Activated CD4-positive, alpha-beta memory T cell treated with anti-CD3 and anti-CD28 coated beads for 36 hours (primary cell): ENCODE measurements at regions not wholly inside any gene's neighbourhood (a gene's known extent, or its start where the extent isn't known, plus 50 kb on each side); places are given as distances from the start of the nearest gene placed in this dataset.
"Not testable (repeated sequence)": the region's sequence is repeated elsewhere in the genome, so short reads cannot be mapped to it uniquely, and the experiment has no call there.

Experiments used
- CTCF ChIA-PET: fragments of 350-600 bp; sonication (Branson Sonifier 250); formaldehyde crosslinking; loops from one replicate; lab custom pipeline; 2021; ENCODE audit warnings: antibody characterized with exemption, inconsistent platforms; lab: Charles Lee
- POLR2A ChIA-PET: fragments of 350-600 bp; sonication (Branson Sonifier 250); formaldehyde crosslinking; loops from one replicate; lab custom pipeline; 2021; ENCODE audit warnings: antibody characterized with exemption; lab: Charles Lee
- DNase-seq: peaks from one replicate; pipeline ENCODE4 v3.0.0-alpha.2; 2020
- H3K27ac Mint-ChIP-seq: one replicate; pipeline ENCODE4 v1.8.0; 2021; ENCODE audit warnings: mixed read lengths
- H3K27me3 Mint-ChIP-seq: one replicate; pipeline ENCODE4 v1.8.0; 2021; ENCODE audit warnings: mixed read lengths
- H3K36me3 Mint-ChIP-seq: one replicate; pipeline ENCODE4 v1.8.0; 2021; ENCODE audit warnings: mixed read lengths
- H3K4me1 Mint-ChIP-seq: one replicate; pipeline ENCODE4 v1.8.0; 2021; ENCODE audit warnings: low read depth, mixed read lengths
- H3K4me3 Mint-ChIP-seq: one replicate; pipeline ENCODE4 v1.8.0; 2021; ENCODE audit warnings: mild to moderate bottlenecking, mixed read lengths
- H3K9me3 Mint-ChIP-seq: one replicate; pipeline ENCODE4 v1.8.0; 2021; ENCODE audit warnings: mixed read lengths
- intact Hi-C: fragments of 100-400 bp; cut with micrococcal nuclease; formaldehyde crosslinking; loops from one replicate; pipeline ENCODE4 v1.15.1; 2023

DNA sequence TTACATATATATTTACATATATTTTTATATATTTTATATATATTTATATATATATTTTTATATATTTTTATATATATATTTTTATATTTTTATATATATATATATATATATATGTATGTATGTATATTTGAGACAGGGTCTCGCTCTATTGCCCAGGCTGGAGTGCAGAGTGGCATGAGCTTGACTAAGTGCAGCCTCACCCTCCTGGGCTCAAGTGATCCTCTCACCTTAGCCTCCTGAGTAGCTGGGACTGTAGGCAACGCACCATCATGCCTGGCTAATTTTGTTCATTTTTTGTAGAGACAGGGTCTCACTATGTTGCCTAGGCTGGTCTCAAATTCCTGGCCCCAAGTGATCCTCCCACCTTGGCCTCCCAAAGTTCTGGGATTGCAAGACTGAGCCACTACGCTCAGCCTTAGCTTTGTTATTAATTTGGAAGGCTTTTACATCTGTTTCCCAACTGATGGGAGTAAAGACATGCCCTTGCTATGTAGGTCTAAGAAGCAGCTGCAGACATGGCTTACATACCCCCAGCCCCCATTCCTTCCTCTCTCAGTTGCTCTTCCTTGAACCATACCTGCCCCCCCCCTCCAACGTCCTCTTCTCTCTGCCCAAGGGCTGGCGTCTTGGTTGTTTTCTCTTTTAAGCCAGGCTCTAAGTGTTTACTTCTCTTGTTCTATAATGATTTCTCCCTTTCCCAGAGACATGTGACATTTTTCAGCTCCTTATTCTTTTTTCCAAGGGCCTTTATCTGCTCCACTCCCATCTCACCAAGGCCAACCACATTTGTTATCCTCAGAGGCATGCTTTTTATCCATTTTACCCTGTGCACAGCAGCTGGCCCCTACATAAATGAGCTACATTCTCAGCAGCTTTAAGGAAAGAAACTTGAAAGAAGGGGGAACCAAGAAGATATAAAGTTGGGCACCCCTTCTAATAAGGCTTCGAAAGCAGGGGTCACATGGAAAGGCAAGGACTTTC lies 64.2 kb upstream of the ATF7IP2 start:
- H3K4me3 Mint-ChIP-seq, result no peak overlapping the region
- H3K27ac Mint-ChIP-seq, result no peak overlapping the region
- POLR2A ChIA-PET, result interaction anchor here (0.6 kb wide), 1 partner anchor 423 kb away, joined by 3 read pairs; no protein-coding TSS in a partner anchor
- CTCF ChIA-PET, result interaction anchor here (1.0 to 1.9 kb wide), 2 partner anchors 76 to 188 kb away, joined by 4 to 5 read pairs; no protein-coding TSS in a partner anchor
- H3K36me3 Mint-ChIP-seq, result no peaks in the 10 kb centered on the region
- peaks cover 19% of the 10 kb centered on the region for H3K9me3 Mint-ChIP-seq
- intact Hi-C loops, result no loop called here
- DNase-seq, result no peak
- H3K4me1 Mint-ChIP-seq, result peaks cover 5% of the 10 kb centered on the region
- no peaks in the 10 kb centered on the region for H3K27me3 Mint-ChIP-seq

DNA sequence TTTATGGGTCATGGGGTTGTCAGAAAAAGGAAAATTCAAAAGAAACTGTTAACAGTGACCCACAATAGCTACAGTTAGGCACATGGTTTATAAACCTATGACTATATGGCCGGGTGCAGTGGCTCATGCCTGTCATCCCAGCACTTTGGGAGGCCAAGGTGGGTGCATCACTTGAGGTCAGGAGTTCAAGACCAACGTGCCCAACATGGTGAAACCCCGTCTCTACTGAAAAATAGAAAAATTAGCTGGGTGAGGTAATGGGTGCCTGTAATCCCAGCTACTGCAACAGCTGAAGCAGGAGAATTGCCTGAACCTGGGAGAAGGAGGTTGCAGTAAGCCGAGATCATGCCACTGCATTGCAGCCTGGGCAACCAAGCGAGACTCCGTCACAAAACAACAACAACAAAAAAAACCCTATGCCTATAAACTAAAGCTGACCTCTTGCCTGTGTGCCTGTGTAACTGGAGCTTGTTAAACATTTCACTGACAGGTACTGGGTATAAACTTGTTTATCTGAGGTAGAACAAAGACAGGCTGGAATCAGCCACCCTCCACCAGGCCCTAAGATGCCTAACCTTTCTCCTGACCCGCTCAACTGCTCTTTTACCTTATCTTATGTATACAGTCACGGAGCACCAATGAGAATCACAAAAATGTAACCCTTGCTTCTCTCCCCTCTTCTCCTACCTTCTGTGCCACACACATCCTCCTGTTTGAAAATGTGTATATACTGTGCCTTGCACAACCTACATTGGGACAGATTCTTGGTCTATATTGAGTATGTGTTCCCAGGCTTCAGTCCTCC lies 62.9 kb upstream of the ATF7IP2 start:
- no peak for DNase-seq
- Mint-ChIP-seq H3K36me3 (peaks cover 4% of the 10 kb centered on the region), H3K4me3 (no peak overlapping the region), H3K27me3 (no peaks in the 10 kb centered on the region), H3K27ac (no peak overlapping the region), H3K4me1 (peaks cover 5% of the 10 kb centered on the region), H3K9me3 (peaks cover 23% of the 10 kb centered on the region)
- CTCF ChIA-PET, result interaction anchor here (1.0 to 1.9 kb wide), 2 partner anchors 75 to 187 kb away, joined by 4 to 5 read pairs; no protein-coding TSS in a partner anchor
- intact Hi-C loops, result no loop called here
- POLR2A ChIA-PET, result no interaction called here

DNA sequence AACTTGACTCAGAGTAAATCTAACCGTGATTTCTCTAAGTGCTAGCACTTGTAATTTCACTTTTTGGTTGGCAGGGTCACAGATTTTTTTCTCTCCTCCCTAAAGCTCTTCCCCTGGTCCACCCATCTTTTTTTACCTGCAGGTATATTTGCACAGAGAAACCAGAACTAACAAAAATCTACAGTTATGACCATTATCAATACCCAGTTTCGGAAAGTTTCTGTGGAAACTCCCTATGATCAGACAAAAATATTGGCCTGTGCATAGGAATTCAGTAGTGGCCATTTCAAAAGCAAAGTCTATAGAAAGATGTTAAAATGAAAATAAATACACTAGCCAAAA lies 62.4 kb upstream of the ATF7IP2 start:
- no peaks in the 10 kb centered on the region for H3K27me3 Mint-ChIP-seq
- H3K36me3 Mint-ChIP-seq, result peaks cover 6% of the 10 kb centered on the region
- H3K4me1 Mint-ChIP-seq, result peaks cover 7% of the 10 kb centered on the region
- no peak for DNase-seq
- H3K27ac Mint-ChIP-seq, result no peak overlapping the region
- ChIA-PET POLR2A (no interaction called here), CTCF (interaction anchor here (1.9 kb wide), 1 partner anchor 186 kb away, joined by 5 read pairs; no protein-coding TSS in a partner anchor)
- H3K9me3 Mint-ChIP-seq, result peaks cover 25% of the 10 kb centered on the region
- no peak overlapping the region for H3K4me3 Mint-ChIP-seq
- intact Hi-C loops, result no loop called here

DNA sequence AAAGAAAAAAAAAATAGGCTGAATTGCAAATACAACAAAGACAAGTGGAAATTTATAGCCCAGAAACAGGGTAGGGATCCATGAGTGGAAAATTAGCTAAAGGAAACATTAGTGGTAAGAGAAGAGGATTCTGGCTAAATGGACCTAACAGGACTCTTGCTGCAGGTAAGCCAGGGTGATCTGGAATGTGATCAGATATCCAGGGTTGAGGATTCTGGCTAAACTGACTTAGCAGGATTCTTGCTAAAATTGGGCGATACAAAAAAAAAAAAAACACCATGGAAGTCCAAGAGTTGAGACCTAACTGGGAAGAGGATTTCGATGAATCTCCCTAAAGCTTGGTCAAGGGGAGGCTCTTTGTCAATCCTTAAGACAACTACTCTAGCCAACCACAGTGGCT lies 61.7 kb upstream of the ATF7IP2 start:
- H3K27me3 Mint-ChIP-seq, result no peaks in the 10 kb centered on the region
- no peak for DNase-seq
- peaks cover 6% of the 10 kb centered on the region for H3K36me3 Mint-ChIP-seq
- ChIA-PET POLR2A (no interaction called here), CTCF (no interaction called here)
- intact Hi-C loops, result no loop called here
- peaks cover 25% of the 10 kb centered on the region for H3K9me3 Mint-ChIP-seq
- peaks cover 4% of the 10 kb centered on the region for H3K4me1 Mint-ChIP-seq
- no peak overlapping the region for H3K4me3 Mint-ChIP-seq
- no peak overlapping the region for H3K27ac Mint-ChIP-seq

DNA sequence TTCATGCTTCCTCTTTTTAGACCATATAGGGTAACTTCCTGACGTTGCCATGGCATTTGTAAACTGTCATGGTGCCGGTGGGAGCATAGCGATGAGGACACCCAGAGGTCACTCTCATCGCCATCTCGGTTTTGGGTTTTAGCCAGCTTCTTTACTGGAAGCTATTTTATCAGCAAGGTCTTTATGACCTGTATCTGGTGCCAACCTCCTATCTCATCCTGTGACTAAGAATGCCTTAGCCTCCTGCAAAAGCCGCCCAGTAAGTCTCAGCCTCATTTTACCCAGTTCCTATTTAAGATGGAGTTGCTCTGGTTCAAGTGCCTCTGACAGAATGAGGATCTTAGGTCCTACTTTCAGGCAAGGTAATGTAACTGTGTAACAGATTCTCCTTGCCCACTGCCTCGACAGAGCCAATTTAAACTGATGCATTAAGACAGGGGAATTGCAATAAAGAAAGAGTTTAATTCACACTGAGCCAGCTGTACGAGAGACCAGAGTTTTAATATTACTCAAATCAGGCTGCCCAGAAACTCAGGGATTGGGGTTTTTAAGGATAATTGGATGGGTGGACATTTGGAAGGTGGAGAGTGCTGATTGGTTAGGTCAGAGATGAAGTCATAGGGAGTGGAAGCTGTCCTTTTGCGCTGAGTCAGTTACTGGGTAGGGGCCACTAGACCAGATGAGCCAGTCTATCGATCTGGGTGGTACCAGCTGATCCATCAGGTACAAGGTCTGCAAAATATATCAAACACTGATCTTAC lies 59.9 kb upstream of the ATF7IP2 start:
- no peak overlapping the region for H3K4me3 Mint-ChIP-seq
- H3K9me3 Mint-ChIP-seq, result peaks cover 25% of the 10 kb centered on the region
- peaks cover 13% of the 10 kb centered on the region for H3K4me1 Mint-ChIP-seq
- H3K27me3 Mint-ChIP-seq, result no peaks in the 10 kb centered on the region
- intact Hi-C loops, result loop anchor here (5.0 kb wide), 1 partner anchor 166 kb away; no protein-coding TSS in a partner anchor
- POLR2A ChIA-PET, result interaction anchor here (1.0 kb wide), 1 partner anchor 12 kb away, joined by 3 read pairs; no protein-coding TSS in a partner anchor
- H3K27ac Mint-ChIP-seq, result no peak overlapping the region
- no peak for DNase-seq
- peaks cover 6% of the 10 kb centered on the region for H3K36me3 Mint-ChIP-seq
- CTCF ChIA-PET, result no interaction called here

DNA sequence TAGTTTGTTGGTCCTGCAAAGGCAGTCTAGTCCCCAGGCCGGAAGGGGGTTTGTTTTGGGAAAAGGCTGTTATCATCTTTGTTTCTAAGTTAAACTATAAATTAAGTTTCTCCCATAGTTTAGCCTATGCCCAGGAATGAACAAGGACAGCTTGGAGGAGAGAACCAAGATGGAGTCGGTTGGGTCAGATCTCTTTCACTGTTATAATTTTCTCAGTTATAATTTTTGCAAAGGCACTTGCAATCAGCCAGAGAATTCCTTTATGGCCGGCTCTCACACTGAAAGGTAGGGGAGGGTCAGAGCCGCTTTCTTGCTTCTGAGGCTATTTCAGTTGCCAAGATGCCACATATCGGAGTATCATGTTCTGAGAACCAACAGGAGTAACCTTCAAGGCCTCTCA lies 59.2 kb upstream of the ATF7IP2 start:
- no peak overlapping the region for H3K27ac Mint-ChIP-seq
- H3K4me1 Mint-ChIP-seq, result peaks cover 15% of the 10 kb centered on the region
- peaks cover 6% of the 10 kb centered on the region for H3K36me3 Mint-ChIP-seq
- H3K27me3 Mint-ChIP-seq, result no peaks in the 10 kb centered on the region
- intact Hi-C loops, result loop anchor here (5.0 kb wide), 1 partner anchor 166 kb away; no protein-coding TSS in a partner anchor
- H3K4me3 Mint-ChIP-seq, result no peak overlapping the region
- DNase-seq, result no peak
- ChIA-PET CTCF (no interaction called here), POLR2A (no interaction called here)
- peaks cover 25% of the 10 kb centered on the region for H3K9me3 Mint-ChIP-seq

DNA sequence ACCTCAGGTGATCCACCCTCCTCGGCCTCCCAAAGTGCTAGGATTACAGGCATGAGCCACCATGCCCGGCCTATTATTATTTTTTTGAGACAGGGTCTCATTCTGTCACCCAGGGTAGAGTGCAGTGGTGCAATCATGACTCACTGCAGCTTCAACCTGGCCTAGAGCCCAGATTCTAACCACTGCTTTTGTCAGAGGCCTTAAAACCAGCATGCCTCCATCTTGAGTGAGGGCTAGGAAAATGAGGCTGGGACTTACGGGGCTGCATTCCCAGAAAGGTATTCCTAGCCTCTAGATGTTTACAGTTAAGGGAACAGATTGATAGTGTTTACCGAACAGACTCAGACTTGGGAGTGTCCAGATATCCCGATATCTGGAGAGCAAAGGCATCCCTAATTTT lies 57.6 kb upstream of the ATF7IP2 start:
- H3K27me3 Mint-ChIP-seq, POLR2A ChIA-PET, H3K4me3 Mint-ChIP-seq, CTCF ChIA-PET, H3K36me3 Mint-ChIP-seq: not testable (repeated sequence)
- peak; percentile 26 for DNase-seq
- H3K4me1 Mint-ChIP-seq, result peaks cover 27% of the 10 kb centered on the region
- peaks cover 25% of the 10 kb centered on the region for H3K9me3 Mint-ChIP-seq
- intact Hi-C loops, result loop anchor here (2.0 to 5.0 kb wide), 2 partner anchors 59 to 164 kb away; partner anchors contain the start of gene ATF7IP2
- H3K27ac Mint-ChIP-seq, result peak overlapping the region; percentile 60

DNA sequence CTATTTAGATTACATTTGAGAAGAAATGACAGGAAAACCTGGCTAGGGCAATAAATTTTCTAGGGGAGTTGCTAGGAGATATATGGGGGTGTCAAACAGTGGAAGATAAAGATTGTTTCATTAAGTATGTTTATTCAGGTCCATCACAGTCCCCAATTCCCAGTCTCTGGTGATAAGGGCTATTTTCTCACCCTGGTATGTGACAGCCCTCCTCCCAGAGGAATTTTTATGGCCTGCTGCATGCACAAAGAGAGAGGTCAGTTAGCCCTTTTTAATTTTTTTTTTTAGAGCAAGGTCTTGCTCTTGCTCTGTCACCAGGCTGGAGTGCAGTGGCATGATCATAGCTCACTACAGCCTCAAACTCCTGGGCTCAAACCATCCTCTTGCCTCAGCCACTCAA lies 53.6 kb upstream of the ATF7IP2 start:
- Mint-ChIP-seq H3K27me3 (no peaks in the 10 kb centered on the region), H3K4me1 (peaks cover 37% of the 10 kb centered on the region), H3K27ac (no peak overlapping the region), H3K9me3 (peaks cover 9% of the 10 kb centered on the region), H3K4me3 (no peak overlapping the region), H3K36me3 (peaks cover 6% of the 10 kb centered on the region)
- intact Hi-C loops, result no loop called here
- DNase-seq, result no peak
- CTCF ChIA-PET, result no interaction called here
- POLR2A ChIA-PET, result no interaction called here

DNA sequence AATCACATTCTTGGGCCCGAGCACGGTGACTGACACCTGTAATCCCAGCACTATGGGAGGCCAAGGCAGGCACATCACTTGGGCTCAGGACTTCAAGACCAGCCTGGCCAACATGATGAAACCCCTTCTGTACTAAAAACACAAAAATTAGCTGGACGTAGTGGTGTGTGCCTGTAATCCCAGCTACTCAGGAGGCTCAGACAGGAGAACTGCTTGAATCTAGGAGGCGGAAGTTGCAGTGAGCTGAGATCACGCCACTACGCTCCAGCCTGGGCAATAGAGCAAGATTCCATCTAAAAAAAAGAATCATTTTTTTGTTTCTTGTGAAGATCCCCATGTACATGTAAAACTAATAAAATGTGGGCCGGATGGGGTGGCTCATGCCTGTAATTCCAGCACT lies 53.1 kb upstream of the ATF7IP2 start:
- DNase-seq, result no peak
- peaks cover 37% of the 10 kb centered on the region for H3K4me1 Mint-ChIP-seq
- H3K27ac Mint-ChIP-seq, result no peak overlapping the region
- peaks cover 6% of the 10 kb centered on the region for H3K9me3 Mint-ChIP-seq
- intact Hi-C loops, result no loop called here
- ChIA-PET CTCF (no interaction called here), POLR2A (no interaction called here)
- no peak overlapping the region for H3K4me3 Mint-ChIP-seq
- no peaks in the 10 kb centered on the region for H3K27me3 Mint-ChIP-seq
- H3K36me3 Mint-ChIP-seq, result peaks cover 3% of the 10 kb centered on the region

GRCh38 chr16:10333321-10334032 lies 52.4 kb upstream of the ATF7IP2 start:
- Mint-ChIP-seq H3K27me3 (no peaks in the 10 kb centered on the region), H3K27ac (no peak overlapping the region), H3K4me3 (no peak overlapping the region), H3K9me3 (peaks cover 3% of the 10 kb centered on the region), H3K36me3 (no peaks in the 10 kb centered on the region), H3K4me1 (peaks cover 34% of the 10 kb centered on the region)
- intact Hi-C loops, result no loop called here
- CTCF ChIA-PET, result no interaction called here
- peak; percentile 24 for DNase-seq
- POLR2A ChIA-PET, result no interaction called here

- Mint-ChIP-seq H3K27me3 (no peaks in the 10 kb centered on the region), H3K36me3 (peaks cover 7% of the 10 kb centered on the region), H3K9me3 (peaks cover 17% of the 10 kb centered on the region), H3K27ac (no peak overlapping the region), H3K4me1 (peaks cover 27% of the 10 kb centered on the region), H3K4me3 (no peak overlapping the region)
- DNase-seq, result no peak
- POLR2A ChIA-PET, result no interaction called here
- intact Hi-C loops, result no loop called here
- CTCF ChIA-PET, result interaction anchor here (0.5 kb wide), 1 partner anchor 29 kb away, joined by 3 read pairs; no protein-coding TSS in a partner anchor
Observed at GRCh38 chr16:10335681-10336080, 50.2 kb upstream of the ATF7IP2 start.
